OCI-M2 (cell line): ENCODE measurements at regions not wholly inside any gene's neighbourhood (a gene's known extent, or its start where the extent isn't known, plus 50 kb on each side); places are given as distances from the start of the nearest gene placed in this dataset.
A peak's percentile ranks its signal among the peaks of the same experiment; 100 is the strongest.
"Not testable (repeated sequence)": the region's sequence is repeated elsewhere in the genome, so short reads cannot be mapped to it uniquely, and the experiment has no call there.

Source experiments
- DNase-seq: peaks from one replicate; lab custom pipeline; 2025; ENCODE audit not compliant: unreplicated experiment; lab: John Stamatoyannopoulos, UW

DNA sequence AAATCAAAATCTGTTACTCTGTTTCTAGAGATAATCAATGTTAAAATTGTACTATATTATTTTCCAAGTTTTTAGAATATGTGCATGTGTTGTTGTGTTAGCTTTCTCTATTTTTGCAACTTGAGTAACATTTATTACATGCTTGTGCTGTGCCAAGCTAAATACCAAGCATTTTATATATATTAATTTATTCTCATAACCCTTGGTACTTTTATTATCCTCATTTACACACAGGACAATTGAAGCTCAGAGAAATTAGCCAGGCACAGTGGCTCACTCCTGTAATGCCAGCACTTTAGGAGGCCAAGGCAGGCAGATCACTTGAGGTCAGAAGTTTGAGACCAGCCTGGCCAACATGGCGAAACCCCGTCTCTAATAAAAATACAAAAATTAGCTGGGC lies 254.0 kb upstream of the DMRT1 start:
- DNase-seq: no peak

DNA sequence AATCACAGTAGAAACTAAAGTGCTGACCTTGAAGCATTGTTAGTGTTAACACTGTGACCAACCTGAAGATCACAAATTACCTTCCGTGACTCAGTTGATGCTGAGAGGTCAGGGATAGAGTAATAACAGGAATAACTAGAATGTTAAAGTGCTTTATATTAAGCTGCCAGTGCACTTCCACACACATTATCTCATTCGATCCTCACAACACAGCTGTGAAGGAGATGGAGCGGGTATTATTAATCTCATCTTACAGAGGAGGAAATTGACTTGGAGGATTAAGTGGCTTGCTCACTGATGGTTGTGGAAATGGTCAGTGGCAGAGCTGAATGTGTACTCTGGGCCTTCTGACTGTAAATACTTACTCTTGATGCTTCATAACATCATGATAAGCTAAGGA lies 252.5 kb upstream of the DMRT1 start:
- DNase-seq: no peak

DNA sequence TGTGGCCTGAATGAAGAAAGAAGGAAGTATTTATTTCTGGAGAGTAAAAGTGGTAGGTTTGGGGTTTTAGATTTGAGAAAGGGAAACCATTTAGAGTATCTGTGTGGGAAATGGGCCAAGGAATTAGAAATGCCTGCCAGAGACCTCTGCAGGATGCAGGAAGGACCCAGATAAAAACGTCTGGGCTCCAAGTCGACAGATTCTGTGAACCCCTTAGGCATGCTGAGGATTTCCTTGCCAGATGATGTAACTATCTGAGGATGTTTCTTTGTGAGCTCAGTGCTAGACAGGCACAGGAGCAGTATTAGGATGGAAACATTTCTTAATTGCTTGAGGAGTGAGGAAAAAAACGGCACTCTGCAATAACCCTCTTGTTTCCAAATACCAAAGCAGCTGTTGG lies 251.8 kb upstream of the DMRT1 start:
- no peak for DNase-seq

DNA sequence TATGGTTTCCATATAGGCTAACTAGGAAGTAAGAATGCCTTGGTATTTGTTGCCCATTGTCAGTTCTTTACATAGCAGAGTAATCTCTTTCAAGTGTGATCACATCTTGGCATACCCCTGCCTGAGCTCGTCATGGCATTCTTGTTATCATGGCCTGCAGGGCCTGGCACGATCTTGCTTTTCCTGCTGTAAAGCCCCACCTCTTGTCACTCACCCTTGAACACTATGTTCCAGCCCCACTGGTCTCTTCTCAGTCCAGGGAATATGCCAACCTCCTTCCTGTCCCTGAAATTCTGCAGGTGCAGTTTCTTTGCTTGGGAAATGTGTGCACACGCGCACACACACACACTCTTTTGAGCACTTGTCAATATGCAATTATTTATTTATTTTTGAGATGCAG lies 250.2 kb upstream of the DMRT1 start:
- no peak for DNase-seq

DNA sequence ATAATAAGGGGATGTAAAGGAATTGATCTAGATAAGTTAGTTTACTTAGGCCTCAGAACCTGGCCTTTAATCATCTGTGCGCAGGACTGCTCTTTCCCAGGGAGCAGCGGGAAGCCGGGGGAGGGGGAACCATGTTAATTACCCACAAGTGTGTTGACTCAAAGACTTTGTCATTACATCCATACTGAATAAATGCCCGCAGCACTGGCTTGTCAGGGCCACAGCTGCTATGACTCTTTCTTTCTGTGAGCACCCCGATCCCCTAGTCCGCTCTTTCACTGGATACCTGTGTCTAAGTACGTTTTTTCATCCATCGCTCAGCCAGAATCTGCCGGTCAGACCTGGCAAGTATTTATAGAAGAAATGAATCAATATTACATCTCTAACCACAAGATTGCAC lies 249.3 kb upstream of the DMRT1 start:
- no peak for DNase-seq

DNA sequence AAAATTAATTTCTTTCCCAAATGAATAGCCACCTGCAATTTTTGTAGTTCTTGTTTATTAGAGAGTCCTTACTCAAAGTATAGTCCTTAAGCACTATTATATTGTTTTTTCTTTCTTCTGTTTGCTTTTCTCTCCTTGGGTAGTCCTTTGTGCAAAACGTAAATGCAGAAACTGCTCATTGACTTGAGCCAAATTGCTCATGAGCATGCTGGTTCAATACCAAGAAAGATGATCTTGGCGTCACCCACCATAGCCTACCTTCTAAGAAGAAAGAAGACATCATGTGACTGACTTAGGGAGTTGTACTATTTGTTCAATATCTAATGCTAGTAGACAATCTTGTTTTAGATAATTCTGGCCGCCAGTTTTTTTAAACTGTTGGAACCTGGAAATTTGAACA lies 248.8 kb upstream of the DMRT1 start:
- DNase-seq: no peak

DNA sequence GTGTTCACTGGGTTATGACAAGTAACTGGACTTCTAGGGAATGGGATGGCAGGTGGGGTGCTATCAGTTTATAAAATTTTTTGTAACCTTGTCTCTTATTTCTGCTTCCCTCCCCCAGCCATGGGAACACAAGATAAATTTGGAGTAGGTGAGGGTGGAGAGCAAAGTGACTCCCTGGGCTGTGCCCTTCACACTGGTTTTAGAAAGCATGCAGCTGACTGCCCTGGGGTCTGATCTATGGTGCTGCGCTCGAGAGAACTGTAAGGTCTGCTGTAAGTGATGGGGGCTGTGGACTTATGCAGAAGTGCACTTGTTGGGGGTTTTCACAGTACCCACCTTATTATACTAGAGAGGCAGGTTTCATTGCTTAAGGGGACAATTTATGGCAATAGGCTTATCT lies 247.7 kb upstream of the DMRT1 start:
- no peak for DNase-seq

DNA sequence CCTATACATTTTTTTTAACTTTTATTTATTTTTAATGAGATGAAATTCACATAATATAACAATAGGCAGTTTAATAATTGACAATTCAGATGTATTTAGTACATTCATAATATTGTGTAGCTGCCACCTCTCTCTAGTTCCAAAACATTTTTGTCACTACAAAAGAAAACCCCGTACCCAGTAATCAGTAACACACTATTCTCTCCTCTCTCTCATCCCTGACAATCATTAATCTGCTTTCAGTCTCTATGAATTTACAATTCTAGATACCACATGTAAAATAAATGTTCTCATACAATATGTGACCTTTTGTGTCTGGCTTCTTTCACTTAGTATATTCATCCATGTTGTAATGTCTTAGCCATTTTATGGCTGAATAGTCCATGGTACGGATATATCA lies 244.8 kb upstream of the DMRT1 start:
- DNase-seq: no peak

DNA sequence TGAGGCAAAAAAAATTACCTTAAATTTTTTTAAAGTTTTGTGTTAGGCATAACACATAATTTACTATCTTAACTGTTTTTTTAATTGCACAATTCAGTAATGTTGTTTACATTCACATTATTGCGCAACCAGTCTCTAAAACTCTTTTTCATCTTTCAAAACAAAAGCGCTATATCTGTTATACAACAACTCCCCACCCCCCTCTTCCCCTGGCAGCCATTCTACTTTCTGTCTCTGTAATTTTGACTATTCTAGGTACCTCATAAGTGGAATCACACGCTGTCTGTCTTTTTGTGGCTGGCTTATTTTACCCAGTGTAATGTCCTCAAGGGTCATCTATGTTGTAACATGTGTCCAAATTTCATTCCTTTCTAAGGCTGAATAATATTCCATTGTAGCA lies 241.5 kb upstream of the DMRT1 start:
- no peak for DNase-seq

DNA sequence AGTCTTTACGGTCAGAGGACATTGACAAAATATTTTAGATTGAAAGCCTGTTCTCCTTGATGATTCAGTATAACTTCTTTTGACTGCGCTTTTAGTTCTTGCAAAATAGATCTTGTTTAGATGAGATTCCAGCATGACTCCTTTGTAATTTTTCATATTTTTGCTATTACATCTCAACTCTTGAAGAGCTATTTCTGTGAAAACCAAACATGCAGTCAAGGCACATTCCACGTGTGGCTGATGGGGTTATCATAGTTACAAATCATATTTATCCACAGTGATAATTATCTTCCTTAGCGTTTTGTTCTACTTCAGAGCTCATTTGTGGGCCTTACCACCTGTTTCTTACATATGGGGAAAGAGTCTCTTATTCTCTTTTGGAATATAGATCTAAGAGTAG lies 238.8 kb upstream of the DMRT1 start:
- no peak for DNase-seq

DNA sequence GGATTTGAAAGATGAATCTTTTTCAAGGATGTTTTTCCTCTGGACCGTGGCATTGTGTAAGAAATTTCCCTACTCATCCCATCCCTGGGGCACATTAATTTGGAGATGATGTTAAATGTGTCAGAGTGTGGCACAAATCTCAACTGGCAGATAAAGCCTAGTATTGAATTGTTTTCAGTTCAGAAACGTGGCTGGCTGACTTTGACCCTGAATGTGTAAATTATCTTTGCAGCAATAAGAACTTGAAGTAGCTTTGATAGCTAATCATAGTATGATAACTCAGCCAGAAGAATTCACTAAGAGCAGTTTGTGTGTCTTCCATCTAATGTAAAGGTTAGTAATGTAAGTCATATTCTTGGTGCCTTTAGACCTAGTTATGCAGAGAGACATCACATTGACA lies 238.4 kb upstream of the DMRT1 start:
- DNase-seq: no peak

DNA sequence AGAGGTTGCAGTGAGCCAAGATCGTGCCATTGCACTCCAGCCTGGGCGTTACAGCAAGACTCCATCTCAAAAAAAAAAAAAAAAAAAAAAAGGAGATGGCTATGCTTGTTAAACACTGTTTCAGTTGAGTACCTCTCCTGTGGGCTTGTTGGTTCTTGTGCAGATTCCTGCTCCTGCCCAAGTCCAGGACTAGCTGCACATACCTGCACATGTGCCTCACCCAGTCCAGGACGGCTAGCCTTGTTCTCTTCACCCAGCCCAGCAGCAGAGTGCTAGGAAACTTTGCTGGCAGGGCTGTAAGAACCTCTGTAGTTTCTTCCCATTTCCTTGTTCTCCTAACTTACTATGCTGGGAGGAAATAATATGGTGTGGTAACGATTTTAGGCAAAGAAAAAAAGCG lies 234.1 kb upstream of the DMRT1 start:
- DNase-seq: no peak

DNA sequence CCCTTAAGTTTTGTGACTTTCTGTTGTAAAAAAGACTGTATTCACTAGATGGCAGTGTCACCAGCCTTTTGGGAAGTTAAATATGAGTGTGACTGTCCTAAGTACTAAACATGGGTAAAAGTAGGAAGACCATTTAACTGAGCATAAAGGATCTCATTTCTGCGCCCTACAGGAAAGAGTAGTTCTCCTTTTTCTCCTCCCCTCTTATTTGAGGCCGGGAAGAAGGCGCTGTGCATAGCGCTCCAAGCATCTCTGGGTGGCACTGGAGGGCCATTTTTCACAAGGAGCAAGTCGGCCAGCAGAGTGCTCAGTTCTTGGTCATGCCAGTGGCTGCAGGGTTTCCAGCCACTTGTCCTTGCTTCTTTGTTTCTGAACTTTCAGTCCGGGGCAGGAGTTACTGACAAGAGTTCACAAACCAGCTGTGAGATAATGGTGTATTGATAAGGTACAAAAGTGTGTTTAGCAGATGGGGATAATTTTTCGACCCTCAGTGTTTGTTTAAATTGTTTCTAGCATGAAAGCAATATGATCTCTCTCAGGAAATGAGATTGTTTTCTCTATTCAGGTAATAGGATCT lies 227.6 kb upstream of the DMRT1 start:
- peak; percentile 11 for DNase-seq

DNA sequence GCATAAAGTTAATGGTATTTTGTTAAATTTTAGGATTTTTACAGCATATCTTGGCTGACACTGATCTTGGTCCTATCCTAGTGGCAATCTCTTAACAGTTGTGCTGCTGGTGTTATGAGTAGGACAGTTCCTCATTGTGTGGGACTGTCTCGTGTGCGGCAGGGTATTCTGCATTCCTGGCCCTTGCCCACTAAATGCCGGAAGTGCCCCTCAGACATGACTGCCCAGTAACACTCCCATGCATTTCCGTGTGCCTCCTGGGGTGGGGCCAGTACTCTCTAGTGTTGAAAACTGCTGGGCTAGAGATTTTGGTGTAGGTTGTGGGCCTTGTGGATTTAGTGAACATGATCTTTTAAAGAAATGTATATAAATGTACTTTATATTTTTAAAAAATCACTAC lies 227.1 kb upstream of the DMRT1 start:
- DNase-seq: no peak

DNA sequence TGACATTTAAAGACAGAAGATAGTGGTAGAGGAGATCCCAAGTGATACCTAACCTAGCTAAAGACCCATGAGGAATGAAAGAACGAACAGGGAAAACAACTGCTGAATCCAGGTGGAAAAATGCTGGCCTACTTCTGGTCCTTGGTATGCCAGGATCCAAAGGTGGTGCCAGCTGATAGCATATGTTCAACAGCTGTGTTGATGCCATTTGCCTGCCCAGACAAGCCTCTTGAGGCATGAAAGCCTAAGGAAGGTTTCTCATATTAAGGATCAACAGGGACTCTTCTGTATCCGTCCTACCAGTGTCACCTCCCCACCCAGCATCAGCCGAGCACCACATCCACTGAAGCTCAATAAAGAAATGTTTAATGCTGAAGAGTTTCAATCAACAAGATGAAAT lies 225.7 kb upstream of the DMRT1 start:
- no peak for DNase-seq

DNA sequence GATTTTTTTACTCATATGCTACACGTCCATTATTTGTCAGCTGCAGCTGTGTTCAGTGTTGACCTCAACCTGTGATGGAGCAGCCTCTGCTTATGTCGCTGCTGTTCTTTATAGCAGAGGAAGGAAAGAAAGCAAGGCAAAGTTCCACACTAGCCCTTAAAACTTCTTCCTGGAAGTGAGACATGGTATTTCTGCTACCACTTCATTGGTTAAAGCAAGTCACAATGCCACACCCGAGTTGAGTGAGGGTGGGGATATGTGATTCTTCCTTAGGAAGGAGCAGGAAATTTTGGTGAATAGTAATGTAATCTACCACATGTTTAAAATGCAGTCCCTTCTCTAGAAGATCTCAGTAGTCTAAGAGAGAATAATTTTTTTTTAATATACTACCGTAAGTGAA lies 224.8 kb upstream of the DMRT1 start:
- no peak for DNase-seq

DNA sequence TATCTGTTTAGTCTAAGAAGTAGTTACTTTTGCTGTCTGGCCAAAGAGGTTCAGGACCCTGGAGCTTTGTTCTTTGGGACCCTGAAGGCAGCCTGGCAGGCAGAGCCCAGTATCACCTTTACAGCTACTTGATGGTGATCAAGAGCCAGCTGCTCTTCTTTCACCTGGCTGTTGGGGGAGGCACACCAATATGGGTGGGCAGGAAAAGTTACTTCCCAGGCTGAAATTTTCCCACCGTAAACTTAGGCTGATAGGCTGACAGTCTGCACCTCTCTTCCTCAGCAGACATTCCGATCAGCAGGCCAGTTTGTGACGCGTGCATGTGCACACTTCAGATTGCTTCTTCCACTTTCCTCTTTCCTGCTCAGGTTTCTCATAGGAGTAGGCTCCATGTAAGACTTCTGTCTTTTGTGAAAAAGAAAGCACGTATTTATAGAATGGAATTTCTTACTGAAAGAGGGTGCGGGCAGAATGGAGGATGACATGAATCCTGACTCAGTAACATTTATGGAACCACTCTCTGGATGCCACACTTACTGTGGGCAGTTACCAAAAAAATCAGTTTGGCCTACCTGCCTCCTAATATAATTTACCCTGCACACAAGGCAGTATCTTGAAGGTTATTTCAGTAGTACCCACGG lies 223.9 kb upstream of the DMRT1 start:
- DNase-seq: no peak

DNA sequence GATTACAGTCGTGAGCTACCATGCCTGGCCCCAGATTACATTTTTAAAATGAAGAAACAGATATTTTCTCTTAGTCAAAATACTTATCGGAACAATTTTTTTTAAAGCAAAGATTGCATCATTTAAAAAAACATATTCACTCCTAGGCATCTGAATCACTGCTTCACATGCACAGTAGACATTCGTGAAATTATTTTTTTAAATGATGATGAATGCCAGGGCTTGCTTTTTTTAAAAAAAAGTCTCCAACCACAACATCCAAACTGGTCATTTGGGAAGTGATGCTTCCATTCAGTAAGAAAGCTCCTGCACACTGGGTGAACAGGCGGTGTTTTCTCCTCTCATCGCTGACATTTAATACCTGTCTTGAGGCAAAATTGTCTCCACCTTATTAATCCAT lies 223.0 kb upstream of the DMRT1 start:
- no peak for DNase-seq

DNA sequence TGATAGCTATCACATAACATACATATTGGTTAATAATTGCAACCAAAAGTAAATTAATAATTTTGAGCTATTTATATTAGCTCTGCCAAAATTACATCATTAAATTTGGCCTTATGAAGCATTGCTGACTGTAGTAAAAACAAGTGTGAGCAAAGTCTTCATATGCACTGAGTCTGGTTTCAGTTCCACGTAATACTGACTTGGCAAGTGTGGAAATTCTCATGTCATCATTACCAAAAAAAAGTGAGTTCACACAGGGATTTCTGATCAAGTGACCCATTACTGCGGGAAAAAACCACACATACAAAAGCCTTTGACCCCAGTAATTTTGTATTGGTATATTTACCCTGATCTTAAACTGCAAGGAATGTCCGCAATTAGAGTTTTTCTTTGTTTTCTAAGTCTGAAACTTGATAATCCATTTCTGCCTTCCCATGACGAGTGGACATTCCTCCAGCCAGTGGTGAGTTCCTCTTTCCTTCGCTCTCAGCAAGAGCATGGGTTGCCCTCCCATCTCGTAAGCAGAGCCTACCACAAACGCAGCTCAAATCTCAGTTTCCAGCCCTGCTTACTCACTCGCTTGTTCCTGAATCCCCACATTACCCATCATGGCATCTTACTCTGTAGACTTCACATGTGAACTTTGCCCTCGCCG lies 220.2 kb upstream of the DMRT1 start:
- DNase-seq: no peak

DNA sequence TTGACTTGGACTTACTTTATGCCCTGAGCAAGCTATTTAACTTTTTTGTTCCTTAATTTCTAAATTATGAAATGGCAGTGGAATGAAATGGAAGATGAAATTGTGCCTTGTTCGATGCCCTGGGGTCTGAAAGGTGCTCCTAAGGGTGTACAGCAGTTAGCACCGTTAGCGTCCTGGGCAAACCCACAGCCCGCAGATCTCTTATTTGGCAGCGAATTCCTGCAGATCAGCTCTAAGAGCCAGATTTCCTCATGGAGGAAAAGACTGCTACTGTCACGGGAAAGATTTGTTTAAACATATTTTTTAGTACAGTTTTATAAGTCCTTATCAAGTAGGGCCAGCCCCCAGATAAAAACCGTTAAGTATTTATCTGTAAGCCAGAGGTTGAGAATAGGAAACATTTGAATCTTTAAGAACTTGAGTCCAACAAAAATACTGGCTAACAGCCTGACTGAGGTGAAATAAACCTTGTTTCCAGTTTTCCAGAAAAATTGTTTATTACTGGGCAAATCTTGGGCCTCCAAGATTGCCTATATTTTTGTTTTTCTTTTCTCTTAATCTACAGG lies 216.5 kb upstream of the DMRT1 start:
- no peak for DNase-seq

DNA sequence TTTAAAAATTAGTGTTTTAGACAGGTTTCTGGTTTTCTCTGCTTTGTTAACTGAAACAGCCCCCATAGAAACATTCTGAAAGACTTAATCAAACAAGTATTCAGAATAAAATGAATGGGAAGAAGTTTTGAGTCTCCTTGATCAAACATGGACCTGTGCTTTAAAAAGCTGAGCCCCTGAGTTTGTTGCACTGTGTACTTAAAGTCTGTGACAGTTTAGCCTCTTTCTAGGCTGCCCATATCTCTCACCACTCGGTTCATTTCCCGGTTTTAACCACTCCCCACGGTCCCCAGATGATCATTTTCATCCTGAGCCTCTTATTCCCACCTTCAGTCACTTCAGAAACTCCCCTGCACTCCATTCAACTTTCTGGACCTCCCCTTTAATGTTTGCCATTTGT lies 215.9 kb upstream of the DMRT1 start:
- DNase-seq: no peak

DNA sequence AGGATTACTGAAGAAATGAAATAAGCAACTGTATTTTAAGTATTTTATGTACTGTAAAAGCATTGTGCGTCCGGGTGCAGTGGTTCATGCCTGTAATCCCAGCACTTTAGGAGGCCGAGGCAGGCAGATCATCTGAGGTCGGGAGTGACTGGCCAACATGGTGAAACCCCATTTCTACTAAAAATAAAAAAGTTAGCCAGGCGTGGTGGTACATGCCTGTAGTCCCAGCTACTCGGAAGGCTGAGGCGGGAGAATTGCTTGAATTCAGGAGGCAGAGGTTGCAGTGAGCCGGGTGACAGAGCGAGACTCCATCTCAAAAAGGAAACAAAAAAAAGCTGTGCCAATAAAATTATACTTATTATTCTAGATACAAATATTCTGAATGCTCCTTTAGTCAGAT lies 215.4 kb upstream of the DMRT1 start:
- not testable (repeated sequence) for DNase-seq

DNA sequence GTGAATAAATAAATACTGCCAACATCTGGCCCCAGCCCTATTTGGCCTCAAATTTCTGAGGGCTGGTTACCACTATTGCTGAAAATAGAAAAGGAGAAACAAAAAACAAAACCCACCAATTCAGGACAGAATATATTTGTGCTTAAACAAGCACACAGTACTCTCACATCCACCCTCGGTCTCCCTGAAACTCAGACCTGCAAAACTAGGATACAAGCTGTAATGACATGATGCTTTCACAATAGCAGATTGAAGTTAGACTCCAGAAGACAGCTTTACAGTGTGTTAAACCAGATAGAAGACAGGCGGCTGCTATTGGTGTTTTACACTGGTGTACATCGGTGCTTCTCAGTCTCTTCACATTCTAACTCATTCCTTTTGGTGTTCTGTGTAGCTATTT lies 214.9 kb upstream of the DMRT1 start:
- DNase-seq: no peak
